ENCODE measurements at regions not wholly inside any gene's neighbourhood (a gene's known extent, or its start where the extent isn't known, plus 50 kb on each side); places are given as distances from the start of the nearest gene placed in this dataset.
"Not testable (repeated sequence)": the region's sequence is repeated elsewhere in the genome, so short reads cannot be mapped to it uniquely, and the experiment has no call there.

- H3K4me3 ChIP-seq (ENCODE audit: low read length); H3K9me3 ChIP-seq (ENCODE audit: low read depth, low read length); H3K4me1 ChIP-seq (ENCODE audit: insufficient read depth, low read length); H3K27me3 ChIP-seq (ENCODE audit: insufficient read depth, low read length): not testable (repeated sequence)
These were observed 1065.1 kb downstream of the RPIA start for GRCh38 chr2:89756616-89757015.

GRCh38 chr2:89758332-89759026, 1067.0 kb downstream of the RPIA start:
- H3K27me3 ChIP-seq (ENCODE audit: insufficient read depth, low read length); H3K4me3 ChIP-seq (ENCODE audit: low read length); H3K4me1 ChIP-seq (ENCODE audit: insufficient read depth, low read length); H3K9me3 ChIP-seq (ENCODE audit: low read depth, low read length): not testable (repeated sequence)

GRCh38 chr2:89760762-89761161, 1069.3 kb downstream of the RPIA start:
- H3K4me1 ChIP-seq (ENCODE audit: insufficient read depth, low read length); H3K27me3 ChIP-seq (ENCODE audit: insufficient read depth, low read length); H3K9me3 ChIP-seq (ENCODE audit: low read depth, low read length); H3K4me3 ChIP-seq (ENCODE audit: low read length): not testable (repeated sequence)

DNA sequence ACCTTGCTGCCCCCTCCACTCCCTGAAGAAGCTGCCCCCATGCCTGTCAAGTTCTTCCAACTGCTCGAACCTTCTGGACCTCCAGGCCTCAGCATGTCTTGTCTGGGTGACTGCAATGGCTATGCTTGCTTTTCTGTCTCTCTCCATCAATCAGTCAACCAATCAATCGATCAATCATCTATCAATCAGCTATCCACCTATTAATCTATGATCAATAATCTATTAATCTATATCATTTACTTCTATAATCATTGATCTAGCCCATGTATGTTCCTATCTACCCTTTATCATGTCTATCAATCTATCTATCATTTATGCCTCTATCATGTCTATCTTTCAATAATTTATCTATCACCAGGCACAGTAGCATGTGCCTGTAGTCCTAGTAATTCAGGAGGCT, 1069.7 kb downstream of the RPIA start:
- H3K9me3 ChIP-seq (ENCODE audit: low read depth, low read length); H3K4me1 ChIP-seq (ENCODE audit: insufficient read depth, low read length): not testable (repeated sequence)

DNA sequence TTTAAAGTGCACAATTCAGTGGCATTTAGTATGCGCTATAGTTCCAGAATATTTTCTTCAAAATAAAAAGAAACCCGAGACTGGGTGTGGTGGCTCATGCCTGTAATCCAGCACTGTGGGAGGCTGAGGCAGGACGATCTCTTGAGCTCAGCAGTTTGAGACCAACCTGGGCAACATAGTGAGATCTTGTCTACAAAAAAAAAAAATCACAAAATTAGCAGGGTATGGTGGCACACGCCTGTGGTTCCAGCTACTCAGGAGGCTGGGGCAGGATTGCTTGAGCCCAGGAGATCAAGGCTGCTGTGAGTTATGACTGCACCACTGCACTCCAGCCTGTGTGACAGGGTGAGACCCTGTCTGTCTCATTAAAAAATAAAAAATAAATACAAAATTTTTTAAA, 1070.4 kb downstream of the RPIA start:
- not testable (repeated sequence) for H3K4me1 ChIP-seq (ENCODE audit: insufficient read depth, low read length); H3K9me3 ChIP-seq (ENCODE audit: low read depth, low read length); H3K4me3 ChIP-seq (ENCODE audit: low read length); H3K27me3 ChIP-seq (ENCODE audit: insufficient read depth, low read length)

More for the DNA sequence above, 1069.7 kb downstream of the RPIA start:
- H3K27me3 ChIP-seq (ENCODE audit: insufficient read depth, low read length); H3K4me3 ChIP-seq (ENCODE audit: low read length): not testable (repeated sequence)

GRCh38 chr2:89762461-89763253, 1071.2 kb downstream of the RPIA start:
- H3K9me3 ChIP-seq (ENCODE audit: low read depth, low read length); H3K4me3 ChIP-seq (ENCODE audit: low read length); H3K4me1 ChIP-seq (ENCODE audit: insufficient read depth, low read length): not testable (repeated sequence)
- H3K27me3 ChIP-seq (ENCODE audit: insufficient read depth, low read length), result peaks cover 14% of the 10 kb centered on the region

DNA sequence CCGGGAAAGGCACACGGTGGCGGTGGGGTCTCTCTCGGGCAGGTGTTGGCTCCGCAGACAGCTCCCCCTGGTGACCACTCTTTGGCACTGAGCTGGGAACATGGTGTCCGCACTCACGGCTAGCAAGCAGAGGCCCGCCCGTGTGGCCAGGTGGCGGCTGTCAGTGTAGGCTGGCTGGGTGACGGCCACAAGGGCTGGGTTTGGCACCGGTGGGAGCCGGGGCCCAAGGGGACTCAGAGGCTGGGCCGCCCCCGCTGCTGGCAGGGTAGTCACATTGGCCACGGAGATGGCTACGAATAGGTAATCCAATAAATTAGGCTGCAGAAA, 1071.7 kb downstream of the RPIA start:
- H3K4me3 ChIP-seq (ENCODE audit: low read length), result no peak overlapping the region
- H3K9me3 ChIP-seq (ENCODE audit: low read depth, low read length), result no peaks in the 10 kb centered on the region
- H3K27me3 ChIP-seq (ENCODE audit: insufficient read depth, low read length), result peaks cover 18% of the 10 kb centered on the region
- H3K4me1 ChIP-seq (ENCODE audit: insufficient read depth, low read length), result no peaks in the 10 kb centered on the region

GRCh38 chr2:89763581-89764485, 1072.4 kb downstream of the RPIA start:
- Histone ChIP-seq H3K4me1 (ENCODE audit: insufficient read depth, low read length) (no peaks in the 10 kb centered on the region), H3K9me3 (ENCODE audit: low read depth, low read length) (no peaks in the 10 kb centered on the region), H3K4me3 (ENCODE audit: low read length) (no peak overlapping the region), H3K27me3 (ENCODE audit: insufficient read depth, low read length) (peaks cover 21% of the 10 kb centered on the region)

- not testable (repeated sequence) for H3K9me3 ChIP-seq (ENCODE audit: low read depth, low read length); H3K4me3 ChIP-seq (ENCODE audit: low read length); H3K4me1 ChIP-seq (ENCODE audit: insufficient read depth, low read length)
- H3K27me3 ChIP-seq (ENCODE audit: insufficient read depth, low read length), result peaks cover 26% of the 10 kb centered on the region
These were observed 1073.3 kb downstream of the RPIA start for GRCh38 chr2:89764571-89765360.

- not testable (repeated sequence) for H3K9me3 ChIP-seq (ENCODE audit: low read depth, low read length); H3K4me3 ChIP-seq (ENCODE audit: low read length); H3K4me1 ChIP-seq (ENCODE audit: insufficient read depth, low read length)
- H3K27me3 ChIP-seq (ENCODE audit: insufficient read depth, low read length), result peaks cover 26% of the 10 kb centered on the region
These were observed 1073.9 kb downstream of the RPIA start for GRCh38 chr2:89765361-89765718.

- not testable (repeated sequence) for H3K9me3 ChIP-seq (ENCODE audit: low read depth, low read length); H3K4me3 ChIP-seq (ENCODE audit: low read length); H3K4me1 ChIP-seq (ENCODE audit: insufficient read depth, low read length)
- peaks cover 26% of the 10 kb centered on the region for H3K27me3 ChIP-seq (ENCODE audit: insufficient read depth, low read length)
These were observed 1074.9 kb downstream of the RPIA start for GRCh38 chr2:89766141-89766990.

DNA sequence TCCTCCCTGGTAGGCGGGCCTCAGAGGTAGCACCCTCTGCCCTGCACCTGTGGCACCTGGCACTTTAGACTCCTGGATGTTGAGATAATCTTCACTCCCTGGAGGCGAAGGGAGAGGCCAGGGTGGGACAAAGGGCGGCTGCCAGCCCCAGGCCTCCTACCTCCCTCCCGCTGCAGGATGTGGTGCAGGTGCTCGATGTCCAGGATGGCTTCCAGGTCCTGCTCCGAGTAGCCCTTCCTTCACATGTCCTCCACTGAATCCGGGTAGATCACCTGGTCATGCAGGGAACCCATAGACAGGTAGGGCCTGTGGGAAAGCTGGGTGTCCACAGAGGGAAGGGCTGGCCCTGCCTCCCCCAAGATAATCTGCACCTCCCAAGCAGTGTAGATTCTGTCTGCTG, 1075.6 kb downstream of the RPIA start:
- peaks cover 26% of the 10 kb centered on the region for H3K27me3 ChIP-seq (ENCODE audit: insufficient read depth, low read length)
- not testable (repeated sequence) for H3K4me1 ChIP-seq (ENCODE audit: insufficient read depth, low read length); H3K9me3 ChIP-seq (ENCODE audit: low read depth, low read length); H3K4me3 ChIP-seq (ENCODE audit: low read length)

DNA sequence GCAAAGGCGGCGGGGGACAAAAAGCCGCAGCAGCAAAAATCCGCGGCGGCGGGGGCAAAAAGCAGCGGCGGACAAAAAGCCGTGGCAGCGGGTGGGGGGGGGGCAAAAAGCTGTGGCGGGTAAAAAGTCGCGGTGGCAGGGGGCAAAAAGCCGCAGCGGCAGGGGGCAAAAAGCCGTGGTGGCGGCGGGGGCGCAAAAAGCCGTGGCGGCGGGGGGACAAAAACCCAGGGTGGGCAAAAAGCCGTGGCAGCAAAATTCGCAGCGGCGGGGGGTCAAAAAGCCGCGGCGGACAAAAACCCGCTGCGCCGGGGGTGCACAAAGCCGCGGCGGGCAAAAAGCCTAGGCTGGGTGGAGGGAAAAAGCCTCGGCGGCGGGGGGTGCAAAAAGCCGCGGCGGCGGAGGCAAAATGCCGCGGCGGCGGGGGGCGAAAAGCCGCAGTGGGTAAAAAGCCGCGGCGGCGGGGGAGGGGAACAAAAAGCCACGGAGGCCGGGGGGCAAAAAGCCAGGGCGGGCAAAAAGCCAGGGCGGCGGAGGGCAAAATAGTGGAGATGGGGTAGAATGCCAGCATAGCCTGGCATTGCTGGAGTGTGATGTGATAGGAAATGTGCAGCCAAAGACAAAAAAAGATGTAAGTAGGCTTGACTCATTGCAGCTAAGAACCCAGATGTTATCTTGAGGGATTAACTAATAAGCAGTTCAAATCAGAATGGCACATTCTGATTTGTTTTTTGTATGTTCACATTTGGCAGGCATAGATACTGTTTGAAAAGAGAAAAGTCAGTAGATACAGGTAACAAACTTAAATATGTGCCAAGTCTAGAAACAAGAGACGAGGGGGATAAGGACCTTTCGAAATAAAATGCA, 1076.3 kb downstream of the RPIA start:
- peaks cover 26% of the 10 kb centered on the region for H3K27me3 ChIP-seq (ENCODE audit: insufficient read depth, low read length)
- H3K4me1 ChIP-seq (ENCODE audit: insufficient read depth, low read length), result no peaks in the 10 kb centered on the region
- H3K9me3 ChIP-seq (ENCODE audit: low read depth, low read length), result peaks cover 5% of the 10 kb centered on the region
- H3K4me3 ChIP-seq (ENCODE audit: low read length), result no peak overlapping the region
